Stimulated activated CD4-positive, alpha-beta T cell treated with anti-CD3 and anti-CD28 coated beads, TNF-alpha, amount 100 ng/mL, for 48 hours (primary cell): ENCODE measurements at regions not wholly inside any gene's neighbourhood (a gene's known extent, or its start where the extent isn't known, plus 50 kb on each side); places are given as distances from the start of the nearest gene placed in this dataset.
"Not testable (repeated sequence)": the region's sequence is repeated elsewhere in the genome, so short reads cannot be mapped to it uniquely, and the experiment has no call there.

Source experiments
- DNase-seq, 3 donors: peaks; one replicate each; pipeline ENCODE4 v3.0.0-alpha.2; 2020; ENCODE audit warnings: low read depth in 3 of 3

DNA sequence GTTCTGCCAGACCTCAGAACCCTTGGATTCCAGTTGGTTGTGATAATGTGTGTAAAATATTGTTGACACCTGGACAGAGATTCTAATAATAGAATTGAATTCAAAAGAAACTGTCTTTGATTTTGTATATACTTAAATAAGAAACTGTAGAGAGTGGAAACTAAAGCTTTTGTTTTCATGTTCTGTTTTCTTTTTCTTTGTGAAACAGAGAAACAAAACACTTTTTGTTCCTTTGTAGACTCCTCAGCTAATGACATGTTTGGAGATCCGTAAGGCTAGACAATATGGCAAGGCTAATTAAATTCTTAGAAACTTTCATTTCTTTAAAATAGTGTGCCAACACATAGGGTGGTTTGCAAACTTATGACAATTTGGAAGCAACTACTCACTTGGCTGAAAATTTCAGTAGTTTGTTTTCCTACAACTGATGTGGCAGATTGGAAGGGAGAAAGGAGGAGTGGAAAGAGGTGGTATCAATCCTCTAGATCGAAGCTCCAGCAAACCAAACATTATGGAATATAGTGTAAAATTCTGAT is 90.9 kb upstream of the FAT1 start:
- DNase-seq = no peak

- no peak for DNase-seq
Measured at GRCh38 chr4:186819342-186820086, 95.9 kb upstream of the FAT1 start.

- DNase-seq = no peak
Measured at GRCh38 chr4:186820391-186820891, 96.8 kb upstream of the FAT1 start.

DNA sequence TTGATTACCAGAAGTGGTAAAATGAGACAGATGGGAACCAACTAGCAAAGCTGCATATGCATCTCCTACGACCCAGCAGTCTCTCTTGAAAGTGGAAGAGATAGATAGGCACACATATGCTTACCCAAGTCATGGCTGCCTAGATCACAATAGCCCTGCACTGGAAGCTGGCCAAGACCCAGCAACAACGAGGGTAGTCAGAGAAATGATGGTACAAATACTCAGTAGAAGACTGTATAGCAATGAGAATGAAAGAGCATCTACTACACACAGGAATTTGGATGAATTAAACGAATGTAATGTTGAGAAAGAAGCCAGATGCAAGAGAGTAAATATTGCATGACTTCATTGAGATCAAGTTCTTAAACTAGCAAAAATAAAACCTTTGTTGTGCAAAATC is 100.3 kb upstream of the FAT1 start:
- no peak for DNase-seq

DNA sequence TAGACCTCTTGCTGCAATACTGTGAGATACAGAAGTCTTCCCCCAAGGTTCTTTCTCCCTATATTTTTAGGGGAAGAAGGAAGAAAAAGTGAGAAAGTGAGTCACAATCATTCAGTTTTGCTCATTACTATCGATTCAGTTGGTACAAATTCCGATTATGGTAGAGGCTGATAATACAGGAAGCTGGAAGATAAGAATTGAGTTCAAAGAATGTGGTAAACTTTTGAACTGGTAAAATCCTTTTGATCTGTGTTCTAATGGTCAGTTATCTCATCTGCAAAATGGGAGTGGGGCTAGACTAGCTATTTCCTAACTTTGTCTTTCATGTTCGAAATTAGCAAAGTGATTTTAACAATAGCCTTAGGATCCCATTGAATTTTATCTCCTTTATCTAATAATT is 101.4 kb upstream of the FAT1 start:
- DNase-seq = no peak

GRCh38 chr4:186826006-186826405 is 102.3 kb upstream of the FAT1 start:
- DNase-seq = no peak

- DNase-seq = no peak
Measured at GRCh38 chr4:186826846-186827533, 103.3 kb upstream of the FAT1 start.

DNA sequence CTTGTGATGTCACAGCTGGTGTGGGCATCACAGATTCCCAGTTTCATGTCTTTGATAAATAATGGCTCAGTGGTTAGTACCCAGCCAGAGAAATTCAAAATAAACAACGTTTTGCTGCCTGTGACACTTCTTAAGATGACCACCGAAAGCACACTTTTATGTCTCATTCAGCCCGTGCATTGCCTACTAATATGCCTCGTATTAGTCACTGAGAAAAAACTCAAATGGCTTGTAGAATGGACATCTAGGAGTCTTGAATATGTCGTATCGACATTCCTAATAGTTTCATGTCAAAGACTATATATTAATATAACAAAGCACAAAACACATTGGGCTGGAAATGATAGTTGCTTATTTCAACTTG is 103.9 kb upstream of the FAT1 start:
- no peak for DNase-seq

DNA sequence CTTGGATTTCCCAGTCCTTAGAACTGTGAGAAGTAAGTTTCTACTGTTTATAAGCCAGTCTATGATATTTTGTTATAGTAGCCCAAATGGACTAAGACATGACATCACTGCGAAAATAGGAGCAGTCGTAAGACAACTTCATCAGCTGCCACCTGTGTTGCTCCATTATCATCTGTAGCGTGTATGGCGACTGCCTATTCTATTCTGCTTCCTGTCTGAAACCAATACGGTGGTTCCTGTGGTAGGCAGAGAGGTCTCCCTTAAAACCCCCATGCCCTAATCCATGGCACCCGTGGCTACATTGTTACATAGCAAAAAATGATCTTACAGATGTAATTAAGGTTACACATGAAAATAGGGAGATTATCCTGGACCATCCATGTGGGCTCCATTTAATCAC is 105.4 kb upstream of the FAT1 start:
- DNase-seq = no peak

- no peak for DNase-seq
Measured at GRCh38 chr4:186829740-186830449, 106.2 kb upstream of the FAT1 start.

DNA sequence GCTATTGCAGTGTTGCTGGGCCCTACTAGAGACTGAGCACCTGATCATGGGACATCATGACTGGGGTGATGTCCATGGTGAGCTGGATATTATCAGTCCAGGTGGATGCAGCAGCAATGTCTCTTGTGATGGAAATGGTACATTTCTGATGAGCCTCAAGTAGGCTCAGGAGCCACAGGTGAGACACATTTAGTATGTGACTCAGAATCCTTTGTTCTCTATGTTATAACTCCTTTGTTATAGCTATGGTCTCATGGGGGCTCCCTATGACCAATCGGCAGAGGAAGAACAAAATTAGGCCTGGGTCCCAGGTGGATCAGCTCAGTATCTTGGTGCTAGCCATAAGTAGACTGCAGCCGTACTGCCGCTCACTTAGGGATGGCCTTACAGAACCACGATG is 107.9 kb upstream of the FAT1 start:
- DNase-seq = no peak

- no peak for DNase-seq
Measured at GRCh38 chr4:186832906-186833305, 109.2 kb upstream of the FAT1 start.

GRCh38 chr4:186837463-186837862 is 113.8 kb upstream of the FAT1 start:
- DNase-seq = not testable (repeated sequence)

- no peak for DNase-seq
Measured at GRCh38 chr4:186838295-186838694, 114.6 kb upstream of the FAT1 start.

DNA sequence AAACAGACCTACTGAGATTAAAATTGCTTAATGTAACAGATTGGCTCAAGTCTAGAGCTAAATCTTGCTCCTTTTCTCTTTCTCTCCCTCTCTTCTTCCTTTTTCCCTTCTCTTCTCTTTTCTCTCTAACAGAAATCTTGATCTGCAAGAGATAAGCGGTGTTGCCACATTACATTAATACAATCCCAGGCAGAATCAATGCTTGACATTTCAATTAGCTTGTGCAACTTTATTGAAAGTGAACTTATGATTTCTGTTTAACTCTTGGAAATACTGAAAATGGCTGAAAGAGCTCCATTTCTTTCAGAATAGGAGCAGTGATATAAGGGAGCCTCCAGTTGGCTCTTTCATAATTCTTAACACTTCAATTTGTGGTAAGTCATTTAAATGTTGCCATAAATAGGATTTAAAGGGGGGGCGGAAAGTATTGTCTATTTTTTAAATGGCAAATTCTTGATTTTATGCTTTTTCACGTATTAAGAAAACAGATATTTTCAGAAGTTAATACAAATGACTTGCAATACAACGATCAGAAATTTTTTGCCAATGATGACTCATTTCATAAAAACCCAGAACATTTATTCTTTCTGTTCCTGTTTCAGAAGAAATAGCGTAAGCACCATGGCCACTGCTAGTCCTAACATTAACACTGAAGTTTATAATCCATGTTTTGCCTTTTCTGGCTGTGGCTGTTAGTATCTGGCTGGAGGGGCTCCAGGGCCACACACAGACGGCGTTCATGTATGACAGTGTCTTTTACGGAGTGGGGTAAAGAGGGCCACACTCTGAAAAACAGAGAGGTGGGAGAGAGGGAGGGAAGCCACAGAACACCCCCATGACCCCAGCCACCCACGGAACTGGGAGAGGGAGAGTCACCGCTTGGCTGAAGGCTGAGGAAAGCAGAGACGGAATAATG is 115.7 kb upstream of the FAT1 start:
- DNase-seq = no peak

- no peak for DNase-seq
Measured at GRCh38 chr4:186840222-186840701, 116.6 kb upstream of the FAT1 start.

DNA sequence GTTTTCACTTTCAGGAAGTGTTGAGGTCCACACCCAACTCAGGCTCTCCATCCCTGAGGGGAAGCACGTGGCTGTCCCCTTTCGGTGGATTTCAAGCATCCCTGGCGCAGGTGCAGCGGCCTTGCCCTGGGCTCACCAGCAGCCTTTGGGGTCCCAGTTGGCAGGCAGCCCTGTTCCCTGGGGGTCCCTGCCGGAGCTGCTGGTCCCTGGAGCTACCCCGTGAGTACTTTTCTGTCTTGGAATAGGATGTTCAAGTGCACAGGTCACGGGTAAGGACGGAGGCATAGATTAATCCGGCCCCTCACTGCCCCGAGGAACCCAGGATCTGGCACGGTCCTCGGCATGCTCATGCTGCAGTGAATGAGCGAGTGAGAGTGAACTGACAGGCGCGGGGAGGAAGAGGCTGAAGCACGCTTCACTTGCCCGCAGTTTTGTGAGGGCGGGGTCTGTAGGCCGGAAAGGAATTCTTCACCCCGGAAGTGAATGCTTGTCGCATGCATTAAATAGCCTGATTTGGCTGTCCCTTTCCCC is 117.2 kb upstream of the FAT1 start:
- no peak for DNase-seq

- no peak for DNase-seq
Measured at GRCh38 chr4:186844059-186844681, 120.5 kb upstream of the FAT1 start.

DNA sequence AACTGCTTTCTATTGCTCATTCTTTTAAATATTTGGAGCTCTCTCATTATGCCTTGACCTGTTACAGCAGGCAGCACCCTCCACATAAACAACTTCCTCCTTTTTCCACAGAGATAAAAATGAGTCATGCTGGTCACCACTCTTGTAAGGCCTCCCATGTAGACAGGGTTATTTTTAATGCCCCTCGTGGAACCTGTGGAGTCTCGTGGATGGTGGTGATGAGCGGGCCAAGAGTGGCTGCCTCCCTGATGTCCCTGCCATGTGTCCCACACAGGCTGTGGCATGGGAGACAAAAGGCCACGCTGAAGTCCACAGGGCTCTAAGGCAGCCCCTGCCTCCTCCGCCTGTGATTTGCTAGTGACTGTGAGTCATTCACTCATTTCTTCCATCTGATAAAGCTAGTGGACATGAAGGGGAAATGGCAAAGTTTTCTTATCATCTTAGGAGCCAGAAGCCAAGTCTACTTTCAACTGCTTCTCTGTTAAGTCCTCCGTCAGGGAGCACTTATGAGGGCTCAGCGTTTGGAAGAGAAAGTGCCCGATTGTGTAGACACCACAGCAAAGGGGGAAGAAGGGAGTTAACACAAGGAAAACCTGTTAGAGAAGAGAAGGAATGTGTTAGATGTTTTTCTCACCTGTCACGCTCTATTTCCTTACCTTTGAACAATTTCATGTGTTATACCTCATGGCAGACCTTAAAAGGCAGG is 121.6 kb upstream of the FAT1 start:
- DNase-seq = no peak

DNA sequence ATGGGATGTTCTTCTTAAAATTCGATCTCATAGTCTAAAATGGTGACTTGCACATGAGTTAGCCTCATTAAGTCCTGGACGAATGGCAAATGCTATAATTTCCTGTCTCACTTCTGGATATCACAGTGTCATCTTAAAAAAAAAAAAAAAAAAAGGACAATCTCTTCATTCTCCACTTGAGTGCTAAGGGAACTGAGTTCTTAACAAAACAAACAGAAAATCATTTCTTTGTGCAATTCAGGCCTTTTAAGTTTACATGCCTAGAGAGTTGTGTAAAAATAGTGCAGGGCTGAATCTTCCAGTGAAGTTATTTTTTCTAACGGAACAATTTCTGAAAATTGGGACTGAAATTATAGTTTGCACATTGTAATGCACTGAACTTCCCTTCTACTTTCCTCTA is 122.8 kb upstream of the FAT1 start:
- DNase-seq = no peak
